Lower lobe of right lung (tissue), 2 donors: ENCODE measurements at regions not wholly inside any gene's neighbourhood (a gene's known extent, or its start where the extent isn't known, plus 50 kb on each side); places are given as distances from the start of the nearest gene placed in this dataset.

Experiments
- ATAC-seq, 2 donors: fragments of 200-7000 bp; cut with Tn5 transposase; one replicate each; pipeline ENCODE4 v1.9.1; 2020 to 2022; ENCODE audit warnings: mild to moderate bottlenecking in 2 of 2, moderate library complexity in 2 of 2
- DNase-seq: peaks from one replicate; pipeline ENCODE4 v3.0.0-alpha.2; 2020
- H3K27ac ChIP-seq: fragments of 200-600 bp; one replicate; pipeline ENCODE4 v1.8.0; 2022
- H3K27me3 ChIP-seq: fragments of 200-600 bp; one replicate; pipeline ENCODE4 v1.8.0; 2022; ENCODE audit warnings: low read depth
- H3K36me3 ChIP-seq: fragments of 200-600 bp; one replicate; pipeline ENCODE4 v1.8.0; 2022; ENCODE audit warnings: mild to moderate bottlenecking
- H3K4me1 ChIP-seq: fragments of 200-600 bp; one replicate; pipeline ENCODE4 v1.8.0; 2022
- H3K4me3 ChIP-seq: fragments of 200-600 bp; one replicate; pipeline ENCODE4 v1.8.0; 2022; ENCODE audit warnings: mild to moderate bottlenecking
- H3K9me3 ChIP-seq: fragments of 200-600 bp; one replicate; pipeline ENCODE4 v1.8.0; 2022
- CTCF ChIP-seq: fragments of 200-600 bp; IDR thresholded peaks from one replicate; pipeline ENCODE4 v1.8.0; 2022; ENCODE audit warnings: antibody characterized with exemption, mild to moderate bottlenecking
- intact Hi-C: fragments of 100-400 bp; cut with DNase I; formaldehyde crosslinking; loops from one replicate; pipeline ENCODE4 v1.11.0; 2022
- donor health status: DM: no; HTN: yes; CAD: no; lungs with severe emphysema.

- Histone ChIP-seq H3K9me3 (no peaks in the 10 kb centered on the region), H3K27ac (no peak overlapping the region), H3K4me3 (no peak overlapping the region), H3K4me1 (no peaks in the 10 kb centered on the region), H3K27me3 (no peaks in the 10 kb centered on the region), H3K36me3 (no peaks in the 10 kb centered on the region)
- TF ChIP-seq CTCF = no peak
- DNase-seq (no peak), ATAC-seq (no peak)
- intact Hi-C loops = no loop called here
These were observed 674.9 kb downstream of the SEMA5A start for GRCh38 chr5:8870959-8871355.

- Histone ChIP-seq H3K27me3 (no peaks in the 10 kb centered on the region), H3K36me3 (no peaks in the 10 kb centered on the region), H3K9me3 (no peaks in the 10 kb centered on the region), H3K4me1 (no peaks in the 10 kb centered on the region), H3K4me3 (no peak overlapping the region), H3K27ac (no peak overlapping the region)
- DNase-seq = no peak
- TF ChIP-seq CTCF = no peak
- ATAC-seq = no peak
- intact Hi-C loops = no loop called here
These were observed 674.4 kb downstream of the SEMA5A start for GRCh38 chr5:8871446-8871845.

- intact Hi-C loops = no loop called here
- TF ChIP-seq CTCF = no peak
- no peak overlapping the region for H3K4me3 ChIP-seq
- H3K36me3 ChIP-seq = no peaks in the 10 kb centered on the region
- H3K9me3 ChIP-seq = no peaks in the 10 kb centered on the region
- ATAC-seq (no peak), DNase-seq (no peak)
- H3K27me3 ChIP-seq = no peaks in the 10 kb centered on the region
- H3K4me1 ChIP-seq = no peaks in the 10 kb centered on the region
- no peak overlapping the region for H3K27ac ChIP-seq
These were observed 670.2 kb downstream of the SEMA5A start for GRCh38 chr5:8875722-8876121.

DNA sequence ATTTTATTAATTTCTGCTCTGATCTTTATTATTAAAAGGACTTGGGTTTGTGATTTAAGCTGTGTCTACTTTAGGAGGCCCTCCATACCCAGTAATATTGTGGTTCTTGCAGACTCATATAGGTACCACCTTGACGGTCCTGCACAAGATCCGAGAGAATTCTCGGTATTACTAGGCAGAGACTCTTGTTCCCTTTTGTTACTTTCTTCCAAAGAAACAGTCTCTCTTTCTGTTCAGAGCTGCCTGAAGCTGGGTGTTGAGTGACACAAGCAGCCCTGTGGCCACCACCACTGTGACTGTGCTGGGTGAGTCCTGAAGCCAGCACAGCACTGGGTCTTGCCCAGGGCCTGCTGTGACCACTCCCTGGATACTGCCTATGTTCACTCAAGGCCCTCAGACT, 666.6 kb downstream of the SEMA5A start:
- no peak for DNase-seq
- no peaks in the 10 kb centered on the region for H3K27me3 ChIP-seq
- no peaks in the 10 kb centered on the region for H3K36me3 ChIP-seq
- H3K4me3 ChIP-seq = no peak overlapping the region
- H3K9me3 ChIP-seq = no peaks in the 10 kb centered on the region
- H3K27ac ChIP-seq = no peak overlapping the region
- TF ChIP-seq CTCF = no peak
- no peaks in the 10 kb centered on the region for H3K4me1 ChIP-seq
- intact Hi-C loops = no loop called here
- ATAC-seq = no peak

DNA sequence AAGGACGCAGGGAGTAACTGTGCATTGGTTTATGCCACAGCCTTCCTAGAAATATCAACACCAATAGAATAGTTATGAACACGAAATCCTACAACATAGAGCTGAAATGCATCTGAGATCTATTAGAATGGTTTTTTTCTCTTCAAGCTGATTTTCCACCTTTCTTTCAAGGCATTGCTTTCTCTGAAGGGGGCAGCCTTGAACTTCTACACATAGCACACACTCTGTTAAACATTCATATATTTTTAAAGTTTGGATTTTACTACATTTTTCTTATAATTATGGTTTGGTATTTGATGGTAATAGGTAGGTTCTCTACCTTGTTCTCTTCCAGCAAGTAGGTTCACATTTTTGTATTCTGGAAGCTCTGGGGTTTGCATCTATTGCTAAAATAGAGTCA, 661.8 kb downstream of the SEMA5A start:
- Histone ChIP-seq H3K9me3 (peaks cover 9% of the 10 kb centered on the region), H3K36me3 (no peaks in the 10 kb centered on the region), H3K4me3 (no peak overlapping the region), H3K4me1 (no peaks in the 10 kb centered on the region), H3K27me3 (no peaks in the 10 kb centered on the region), H3K27ac (no peak overlapping the region)
- DNase-seq = no peak
- no peak for ATAC-seq
- no peak for TF ChIP-seq CTCF
- intact Hi-C loops = no loop called here

DNA sequence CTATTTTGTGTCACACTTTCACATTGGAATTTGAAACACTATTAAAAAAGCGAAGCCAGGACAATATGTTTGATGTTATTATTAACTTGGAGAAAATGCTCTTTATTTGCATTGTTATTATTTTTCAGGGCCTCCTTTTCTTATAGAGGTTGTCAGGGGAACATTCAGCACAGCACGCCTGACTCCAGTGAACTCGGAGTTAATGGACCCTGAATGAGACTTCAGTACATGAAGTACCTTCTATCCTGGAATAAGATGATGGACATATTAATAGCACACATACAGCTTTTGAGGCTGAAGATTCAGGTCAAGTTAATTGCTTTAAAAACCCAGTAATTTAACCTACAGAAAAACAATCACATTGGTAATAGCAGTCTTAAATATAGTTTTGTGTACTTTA, 652.9 kb downstream of the SEMA5A start:
- DNase-seq = no peak
- intact Hi-C loops = no loop called here
- H3K27ac ChIP-seq = no peak overlapping the region
- no peaks in the 10 kb centered on the region for H3K27me3 ChIP-seq
- no peak for TF ChIP-seq CTCF
- ATAC-seq = no peak
- no peaks in the 10 kb centered on the region for H3K9me3 ChIP-seq
- H3K4me3 ChIP-seq = no peak overlapping the region
- no peaks in the 10 kb centered on the region for H3K4me1 ChIP-seq
- H3K36me3 ChIP-seq = no peaks in the 10 kb centered on the region
